ENCODE measurements at regions not wholly inside any gene's neighbourhood (a gene's known extent, or its start where the extent isn't known, plus 50 kb on each side); places are given as distances from the start of the nearest gene placed in this dataset.

DNA sequence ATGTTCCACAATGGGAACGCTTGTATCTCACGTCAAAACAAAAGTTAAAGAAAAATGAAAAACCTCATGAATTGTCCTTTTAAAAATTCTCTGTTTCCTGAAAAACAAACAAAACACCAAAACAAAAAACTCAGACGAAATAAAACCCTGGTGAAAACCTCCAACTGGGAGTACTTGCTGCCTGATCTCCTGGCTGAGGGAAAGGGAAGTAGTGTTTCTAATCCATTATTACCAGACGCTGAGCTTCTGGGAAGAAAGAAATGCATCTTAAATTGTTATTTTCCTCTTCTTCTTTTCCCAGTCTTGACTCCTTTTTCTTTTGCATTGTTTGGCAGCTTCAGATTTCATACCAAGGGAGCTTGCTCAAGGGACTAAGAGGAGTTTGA is 243.2 kb upstream of the RGMA start:
- no peak for ATAC-seq
- Mint-ChIP-seq H3K27ac (no peak overlapping the region), H3K9me3 (no peaks in the 10 kb centered on the region), H3K36me3 (no peaks in the 10 kb centered on the region), H3K4me3 (no peak overlapping the region), H3K27me3 (peaks cover 39 to 47% of the 10 kb centered on the region in 2 donors), H3K4me1 (ENCODE audit: low read depth in 2 of 2) (no peaks in the 10 kb centered on the region)
- no peak for DNase-seq (ENCODE audit: low spot score)

GRCh38 chr15:93331545-93332167 is 242.6 kb upstream of the RGMA start:
- no peak overlapping the region for H3K27ac Mint-ChIP-seq
- H3K4me1 Mint-ChIP-seq (ENCODE audit: low read depth in 2 of 2), result no peaks in the 10 kb centered on the region
- H3K9me3 Mint-ChIP-seq, result no peaks in the 10 kb centered on the region
- ATAC-seq (no peak), DNase-seq (ENCODE audit: low spot score) (no peak)
- H3K36me3 Mint-ChIP-seq, result no peaks in the 10 kb centered on the region
- peaks cover 39 to 47% of the 10 kb centered on the region in 2 donors for H3K27me3 Mint-ChIP-seq
- H3K4me3 Mint-ChIP-seq, result no peak overlapping the region

DNA sequence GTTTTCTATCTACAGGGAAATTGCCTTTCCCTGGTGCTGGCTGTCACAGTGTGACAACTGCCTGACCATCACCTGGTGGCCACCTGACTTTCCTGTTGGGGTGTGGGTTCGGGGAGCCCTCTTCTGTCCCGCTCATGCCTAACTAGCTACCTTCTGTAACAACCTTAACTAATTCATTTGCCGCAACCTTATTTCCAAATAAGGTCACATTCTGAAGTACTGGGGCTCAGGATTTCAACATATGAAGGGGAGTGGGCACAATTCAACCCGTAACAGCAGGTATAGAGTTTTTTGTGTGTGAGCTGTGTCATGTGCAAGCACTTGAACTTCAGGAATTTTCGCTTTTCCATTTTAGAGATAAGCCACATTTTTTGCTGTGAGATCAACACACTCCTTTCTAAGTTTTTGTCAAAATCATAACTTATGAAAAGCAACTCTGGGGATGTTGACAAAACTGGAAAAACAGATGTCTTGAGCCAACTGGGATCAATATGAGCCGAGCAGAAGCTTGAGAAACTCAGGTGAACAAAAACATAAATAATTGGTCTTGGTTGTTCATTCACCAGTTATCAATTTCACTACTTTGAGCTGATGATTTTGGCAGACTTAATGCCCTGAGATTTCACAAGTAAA is 242.0 kb upstream of the RGMA start:
- Mint-ChIP-seq H3K27me3 (peaks cover 39 to 43% of the 10 kb centered on the region in 2 donors), H3K4me1 (ENCODE audit: low read depth in 2 of 2) (no peaks in the 10 kb centered on the region), H3K27ac (no peak overlapping the region), H3K9me3 (no peaks in the 10 kb centered on the region), H3K36me3 (no peaks in the 10 kb centered on the region), H3K4me3 (no peak overlapping the region)
- DNase-seq (ENCODE audit: low spot score), result no peak
- ATAC-seq, result no peak

GRCh38 chr15:93327364-93327763 is 238.4 kb upstream of the RGMA start:
- DNase-seq (ENCODE audit: low spot score), result no peak
- H3K36me3 Mint-ChIP-seq, result no peaks in the 10 kb centered on the region
- no peaks in the 10 kb centered on the region for H3K4me1 Mint-ChIP-seq (ENCODE audit: low read depth in 2 of 2)
- H3K9me3 Mint-ChIP-seq, result no peaks in the 10 kb centered on the region
- no peak overlapping the region for H3K4me3 Mint-ChIP-seq
- peaks cover 17 to 21% of the 10 kb centered on the region in 2 donors for H3K27me3 Mint-ChIP-seq
- no peak overlapping the region for H3K27ac Mint-ChIP-seq
- ATAC-seq, result no peak

DNA sequence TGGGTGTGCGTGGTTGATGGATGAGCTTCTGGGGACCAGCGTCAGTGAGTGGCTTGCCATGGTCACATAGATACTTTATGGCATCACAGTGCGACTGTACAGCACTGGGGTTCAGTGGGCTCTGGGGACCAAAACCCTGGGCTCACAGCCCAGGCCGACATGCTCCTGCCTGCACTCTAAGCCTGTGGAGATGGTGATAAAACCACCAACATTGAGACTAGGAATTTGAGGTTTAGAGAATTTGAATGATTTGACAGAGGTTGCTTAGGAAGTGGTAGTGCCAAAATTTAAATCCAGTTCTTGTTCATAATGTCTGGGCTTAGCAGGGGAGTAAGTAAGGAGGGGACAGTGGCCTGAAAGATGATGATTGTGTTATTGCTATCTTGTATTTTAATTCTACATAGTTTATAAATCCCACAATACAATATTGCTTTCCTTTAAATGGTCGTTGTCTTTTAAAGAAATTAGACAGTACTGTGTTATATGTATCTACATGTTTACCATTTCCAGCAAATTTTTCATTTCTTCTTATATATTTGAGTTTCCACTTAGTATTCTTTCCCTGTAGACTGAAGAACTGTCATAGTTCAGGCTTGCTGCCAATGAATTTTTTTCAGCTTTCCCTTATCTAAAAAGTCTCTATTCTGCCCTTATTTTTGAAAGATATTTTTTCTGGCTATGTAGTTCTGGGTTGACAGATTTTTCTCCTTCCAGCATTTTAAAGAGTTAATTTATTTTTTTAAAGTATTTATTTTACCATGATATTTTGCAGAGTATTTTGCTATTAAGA is 235.4 kb upstream of the RGMA start:
- no peaks in the 10 kb centered on the region for H3K4me1 Mint-ChIP-seq (ENCODE audit: low read depth in 2 of 2)
- H3K4me3 Mint-ChIP-seq, result no peak overlapping the region
- no peaks in the 10 kb centered on the region for H3K9me3 Mint-ChIP-seq
- ATAC-seq (no peak), DNase-seq (ENCODE audit: low spot score) (no peak)
- no peaks in the 10 kb centered on the region for H3K36me3 Mint-ChIP-seq
- peaks cover 3 to 5% of the 10 kb centered on the region in 2 donors for H3K27me3 Mint-ChIP-seq
- no peak overlapping the region for H3K27ac Mint-ChIP-seq

DNA sequence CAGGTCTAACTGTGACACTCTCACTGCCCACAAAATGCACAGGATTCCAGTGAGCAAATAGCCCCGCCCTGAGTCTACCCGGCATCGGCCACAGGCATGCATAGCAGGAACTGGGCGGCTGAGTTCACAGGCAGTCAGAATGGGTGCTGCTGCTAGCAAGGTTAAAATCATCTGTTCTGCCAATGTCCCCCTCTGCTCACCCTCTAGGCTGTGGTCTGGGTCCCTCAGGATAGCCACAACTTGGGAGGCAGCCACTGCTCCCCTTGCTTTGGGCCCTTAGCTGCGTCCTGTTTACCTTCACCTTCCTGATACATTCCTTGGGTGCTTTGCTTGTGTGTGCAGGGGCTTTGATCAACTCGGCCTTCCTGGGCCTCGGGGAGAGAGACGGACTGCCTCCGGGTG is 232.9 kb upstream of the RGMA start:
- H3K4me1 Mint-ChIP-seq (ENCODE audit: low read depth in 2 of 2), result no peaks in the 10 kb centered on the region
- no peaks in the 10 kb centered on the region for H3K9me3 Mint-ChIP-seq
- DNase-seq (ENCODE audit: low spot score) (no peak), ATAC-seq (peak in 1 of 2 donors; percentile 20)
- H3K27me3 Mint-ChIP-seq, result peaks cover 4 to 10% of the 10 kb centered on the region in 2 donors
- H3K4me3 Mint-ChIP-seq, result no peak overlapping the region
- no peaks in the 10 kb centered on the region for H3K36me3 Mint-ChIP-seq
- no peak overlapping the region for H3K27ac Mint-ChIP-seq

DNA sequence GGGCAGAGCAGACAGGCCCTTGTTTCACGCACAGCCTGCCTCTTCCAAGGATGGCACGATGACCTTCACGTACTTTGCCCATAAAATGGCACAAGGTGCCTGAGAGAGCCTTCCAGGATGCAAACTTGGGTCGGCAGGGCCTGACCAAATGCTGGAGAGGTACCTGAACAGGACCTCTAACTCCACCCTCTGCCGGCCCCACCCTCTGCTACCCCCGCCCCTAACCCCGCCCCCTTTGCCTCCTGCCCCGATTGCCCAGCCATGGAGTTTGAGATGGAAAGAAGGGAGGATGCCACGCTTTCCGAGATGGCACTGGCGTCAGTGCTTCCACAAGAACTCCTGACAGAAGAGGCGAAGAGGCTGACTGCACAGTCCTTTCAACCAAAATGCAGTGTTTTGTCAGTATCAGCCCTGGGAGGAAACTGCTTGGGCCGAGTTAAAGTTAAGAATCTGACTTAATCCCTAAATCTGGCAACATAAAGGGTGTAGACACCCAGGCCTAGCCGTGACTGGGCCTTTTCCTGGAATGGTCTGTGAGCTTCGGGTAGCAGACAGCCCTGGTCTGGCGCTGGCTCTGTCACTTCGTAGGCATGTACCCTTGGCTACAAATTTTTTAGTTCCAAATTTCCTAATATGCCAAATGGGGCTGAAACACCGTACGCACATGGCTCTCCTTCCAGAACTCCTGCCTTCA is 230.3 kb upstream of the RGMA start:
- Mint-ChIP-seq H3K4me1 (ENCODE audit: low read depth in 2 of 2) (no peaks in the 10 kb centered on the region), H3K4me3 (no peak overlapping the region), H3K27ac (no peak overlapping the region), H3K27me3 (peaks cover 19 to 26% of the 10 kb centered on the region in 2 donors), H3K9me3 (no peaks in the 10 kb centered on the region), H3K36me3 (no peaks in the 10 kb centered on the region)
- DNase-seq (ENCODE audit: low spot score), result no peak
- no peak for ATAC-seq

DNA sequence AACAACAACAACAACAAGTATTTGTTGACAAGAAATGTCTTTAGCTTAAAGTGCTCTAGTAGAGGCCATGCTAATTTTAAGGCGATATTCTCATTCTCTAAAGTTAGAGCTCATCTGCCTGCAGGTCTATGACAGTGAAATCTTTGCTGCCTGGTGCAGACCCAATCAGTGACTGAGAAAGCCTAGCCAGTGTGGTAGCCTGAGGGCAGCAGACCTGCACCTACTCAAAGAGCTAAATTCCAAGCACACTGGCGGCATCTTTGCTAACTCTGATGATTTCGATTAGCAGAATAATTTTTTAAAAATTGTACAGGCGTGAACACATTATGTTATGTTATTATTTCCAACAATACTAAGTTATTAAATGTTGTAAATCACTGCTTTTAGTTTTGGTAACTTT is 228.8 kb upstream of the RGMA start:
- no peak for ATAC-seq
- H3K27ac Mint-ChIP-seq, result no peak overlapping the region

GRCh38 chr15:93314245-93314644 is 225.2 kb upstream of the RGMA start:
- no peak overlapping the region for H3K4me3 Mint-ChIP-seq
- H3K27me3 Mint-ChIP-seq, result peaks cover 33 to 34% of the 10 kb centered on the region in 2 donors
- peak; percentile 24 to 56 for ATAC-seq
- DNase-seq (ENCODE audit: low spot score), result no peak
- H3K36me3 Mint-ChIP-seq, result no peaks in the 10 kb centered on the region
- no peaks in the 10 kb centered on the region for H3K9me3 Mint-ChIP-seq
- no peak overlapping the region for H3K27ac Mint-ChIP-seq
- no peaks in the 10 kb centered on the region for H3K4me1 Mint-ChIP-seq (ENCODE audit: low read depth in 2 of 2)

More for the DNA sequence above, 228.8 kb upstream of the RGMA start:
- H3K36me3 Mint-ChIP-seq, result no peaks in the 10 kb centered on the region
- no peaks in the 10 kb centered on the region for H3K4me1 Mint-ChIP-seq (ENCODE audit: low read depth in 2 of 2)
- H3K27me3 Mint-ChIP-seq, result peaks cover 26 to 30% of the 10 kb centered on the region in 2 donors
- no peak overlapping the region for H3K4me3 Mint-ChIP-seq
- no peaks in the 10 kb centered on the region for H3K9me3 Mint-ChIP-seq
- no peak for DNase-seq (ENCODE audit: low spot score)

DNA sequence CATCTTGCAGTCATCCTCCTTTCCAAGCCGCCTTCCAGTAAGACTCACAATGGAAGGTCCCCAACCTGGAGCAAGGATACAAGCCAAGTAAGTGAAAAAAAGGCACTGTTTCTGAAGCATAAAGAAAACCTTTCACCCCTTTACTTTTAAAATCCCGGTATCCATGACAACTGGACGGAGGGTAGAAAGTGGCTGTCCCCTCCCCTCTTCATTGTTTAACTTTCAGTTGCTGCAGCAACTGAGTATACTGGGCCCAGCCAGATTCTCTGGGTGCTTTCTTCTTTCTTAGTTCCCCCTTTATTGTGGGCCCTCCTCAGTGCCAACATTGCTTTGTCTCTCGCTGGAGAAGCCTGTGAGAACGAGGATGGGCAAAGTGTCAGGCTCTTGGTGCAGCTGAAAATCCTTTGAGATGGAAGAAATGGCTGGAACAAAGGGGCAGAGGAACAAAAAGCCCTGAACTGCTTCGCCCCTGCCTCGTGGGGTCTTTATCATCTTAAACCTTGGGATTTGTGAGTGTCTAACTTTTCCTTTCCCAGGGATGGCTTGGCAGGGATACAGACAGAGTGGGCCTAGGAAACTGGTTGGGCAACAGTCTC is 224.0 kb upstream of the RGMA start:
- DNase-seq (ENCODE audit: low spot score) (no peak), ATAC-seq (no peak)
- Mint-ChIP-seq H3K27me3 (peaks cover 31 to 34% of the 10 kb centered on the region in 2 donors), H3K9me3 (no peaks in the 10 kb centered on the region), H3K27ac (no peak overlapping the region), H3K4me1 (ENCODE audit: low read depth in 2 of 2) (no peaks in the 10 kb centered on the region), H3K4me3 (no peak overlapping the region), H3K36me3 (no peaks in the 10 kb centered on the region)

- peaks cover 26 to 27% of the 10 kb centered on the region in 2 donors for H3K27me3 Mint-ChIP-seq
- peak in 1 of 2 donors; percentile 24 for ATAC-seq
Observed at GRCh38 chr15:93311620-93312019, 222.6 kb upstream of the RGMA start.

DNA sequence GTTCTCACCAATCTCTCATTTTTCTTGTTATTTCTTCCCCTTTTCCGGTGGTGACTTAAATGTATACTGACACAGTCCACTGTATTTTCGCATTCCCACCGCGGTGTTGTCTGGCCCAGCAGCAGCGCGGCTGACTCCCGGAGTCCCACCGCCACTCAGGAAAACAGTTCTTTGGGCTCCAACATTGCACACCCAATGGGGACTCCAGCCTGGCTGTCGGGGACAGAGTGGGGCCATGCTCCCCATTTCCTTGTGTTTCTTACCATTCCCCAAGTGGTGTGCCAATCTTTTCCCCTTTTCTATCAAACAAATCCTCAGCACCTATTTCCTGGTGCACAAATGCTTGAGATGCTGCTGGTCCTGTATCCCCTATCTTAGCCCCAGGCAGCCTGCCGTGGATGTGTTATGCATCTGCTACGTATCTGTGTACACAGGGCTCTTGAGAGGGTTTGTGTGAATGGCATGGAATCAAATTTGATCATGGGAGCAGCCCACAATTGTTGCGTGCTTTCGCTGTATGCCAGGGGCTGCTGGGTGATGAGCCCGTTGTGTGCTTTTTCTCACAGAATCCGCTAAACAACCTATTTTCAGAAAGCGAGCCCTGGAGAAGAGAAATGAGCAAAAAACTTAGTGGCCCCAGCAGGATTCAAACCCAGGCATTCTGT is 219.1 kb upstream of the RGMA start:
- Mint-ChIP-seq H3K4me3 (no peak overlapping the region), H3K9me3 (no peaks in the 10 kb centered on the region), H3K27me3 (peaks cover 19 to 26% of the 10 kb centered on the region in 2 donors), H3K4me1 (ENCODE audit: low read depth in 2 of 2) (no peaks in the 10 kb centered on the region), H3K27ac (no peak overlapping the region), H3K36me3 (no peaks in the 10 kb centered on the region)
- no peak for ATAC-seq
- no peak for DNase-seq (ENCODE audit: low spot score)

More at GRCh38 chr15:93311620-93312019, 222.6 kb upstream of the RGMA start:
- no peak overlapping the region for H3K27ac Mint-ChIP-seq
- no peaks in the 10 kb centered on the region for H3K36me3 Mint-ChIP-seq
- no peaks in the 10 kb centered on the region for H3K9me3 Mint-ChIP-seq
- no peak for DNase-seq (ENCODE audit: low spot score)
- H3K4me1 Mint-ChIP-seq (ENCODE audit: low read depth in 2 of 2), result no peaks in the 10 kb centered on the region
- H3K4me3 Mint-ChIP-seq, result no peak overlapping the region

DNA sequence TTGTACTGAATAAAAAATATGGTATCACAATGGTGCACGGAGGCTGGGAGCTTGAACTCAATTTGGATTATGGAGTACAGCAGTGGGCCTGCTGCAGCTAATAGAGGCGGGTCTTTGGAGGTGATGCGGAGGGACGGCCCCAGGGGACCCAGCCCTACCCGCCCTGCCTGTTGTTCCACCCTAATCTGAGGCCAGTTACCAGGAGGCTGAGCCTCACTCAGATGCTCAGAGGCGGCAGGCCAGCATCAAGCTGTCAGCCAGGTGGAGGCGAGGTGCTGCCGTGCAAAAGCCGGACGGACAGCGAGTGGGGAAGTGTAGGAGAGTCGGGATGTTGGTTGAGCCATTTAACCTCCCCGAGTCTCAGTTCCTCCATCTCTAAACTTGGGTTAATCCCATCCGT is 218.5 kb upstream of the RGMA start:
- no peak for ATAC-seq
- H3K9me3 Mint-ChIP-seq, result no peaks in the 10 kb centered on the region
- peaks cover 21 to 31% of the 10 kb centered on the region in 2 donors for H3K27me3 Mint-ChIP-seq
- no peak overlapping the region for H3K27ac Mint-ChIP-seq
- no peaks in the 10 kb centered on the region for H3K4me1 Mint-ChIP-seq (ENCODE audit: low read depth in 2 of 2)
- H3K4me3 Mint-ChIP-seq, result no peak overlapping the region
- no peaks in the 10 kb centered on the region for H3K36me3 Mint-ChIP-seq
- DNase-seq (ENCODE audit: low spot score), result no peak
